ENCODE measurements at regions not wholly inside any gene's neighbourhood (a gene's known extent, or its start where the extent isn't known, plus 50 kb on each side); places are given as distances from the start of the nearest gene placed in this dataset.

GRCh38 chr5:98529321-98529720 lies 244.1 kb upstream of the RGMB start:
- H3K27ac Mint-ChIP-seq (ENCODE audit: unreplicated experiment): no peak overlapping the region
- no peaks in the 10 kb centered on the region for H3K27me3 Mint-ChIP-seq (ENCODE audit: low read depth)
- no peak for DNase-seq (ENCODE audit: low spot score)
- no peaks in the 10 kb centered on the region for H3K9me3 Mint-ChIP-seq (ENCODE audit: low read depth)
- H3K4me1 Mint-ChIP-seq (ENCODE audit: low read depth): no peaks in the 10 kb centered on the region
- no peak for TF ChIP-seq CTCF (IDR thresholded peaks at IDR 0.05)
- no peaks in the 10 kb centered on the region for H3K36me3 Mint-ChIP-seq (ENCODE audit: low read depth)
- H3K4me3 Mint-ChIP-seq (ENCODE audit: unreplicated experiment): no peak overlapping the region

GRCh38 chr5:98530224-98530623 lies 243.2 kb upstream of the RGMB start:
- no peak for DNase-seq (ENCODE audit: low spot score)
- no peaks in the 10 kb centered on the region for H3K9me3 Mint-ChIP-seq (ENCODE audit: low read depth)
- TF ChIP-seq CTCF (IDR thresholded peaks at IDR 0.05): no peak
- no peaks in the 10 kb centered on the region for H3K27me3 Mint-ChIP-seq (ENCODE audit: low read depth)
- H3K4me1 Mint-ChIP-seq (ENCODE audit: low read depth): no peaks in the 10 kb centered on the region
- H3K4me3 Mint-ChIP-seq (ENCODE audit: unreplicated experiment): no peak overlapping the region
- no peaks in the 10 kb centered on the region for H3K36me3 Mint-ChIP-seq (ENCODE audit: low read depth)
- H3K27ac Mint-ChIP-seq (ENCODE audit: unreplicated experiment): no peak overlapping the region

- no peaks in the 10 kb centered on the region for H3K4me1 Mint-ChIP-seq (ENCODE audit: low read depth)
- H3K4me3 Mint-ChIP-seq (ENCODE audit: unreplicated experiment): no peak overlapping the region
- no peak overlapping the region for H3K27ac Mint-ChIP-seq (ENCODE audit: unreplicated experiment)
- H3K9me3 Mint-ChIP-seq (ENCODE audit: low read depth): peaks cover 3% of the 10 kb centered on the region
- H3K36me3 Mint-ChIP-seq (ENCODE audit: low read depth): peaks cover 2% of the 10 kb centered on the region
- H3K27me3 Mint-ChIP-seq (ENCODE audit: low read depth): no peaks in the 10 kb centered on the region
- TF ChIP-seq CTCF (IDR thresholded peaks at IDR 0.05): no peak
- no peak for DNase-seq (ENCODE audit: low spot score)
Measured at GRCh38 chr5:98535901-98536300, 237.6 kb upstream of the RGMB start.

GRCh38 chr5:98540056-98540455 lies 233.4 kb upstream of the RGMB start:
- Mint-ChIP-seq H3K27ac (ENCODE audit: unreplicated experiment) (no peak overlapping the region), H3K27me3 (ENCODE audit: low read depth) (no peaks in the 10 kb centered on the region), H3K4me1 (ENCODE audit: low read depth) (no peaks in the 10 kb centered on the region), H3K9me3 (ENCODE audit: low read depth) (peaks cover 26% of the 10 kb centered on the region), H3K4me3 (ENCODE audit: unreplicated experiment) (no peak overlapping the region), H3K36me3 (ENCODE audit: low read depth) (peaks cover 15% of the 10 kb centered on the region)
- no peak for TF ChIP-seq CTCF (IDR thresholded peaks at IDR 0.05)
- DNase-seq (ENCODE audit: low spot score): no peak

GRCh38 chr5:98541641-98542040 lies 231.8 kb upstream of the RGMB start:
- H3K36me3 Mint-ChIP-seq (ENCODE audit: low read depth): peaks cover 15% of the 10 kb centered on the region
- no peaks in the 10 kb centered on the region for H3K4me1 Mint-ChIP-seq (ENCODE audit: low read depth)
- no peak overlapping the region for H3K4me3 Mint-ChIP-seq (ENCODE audit: unreplicated experiment)
- H3K27me3 Mint-ChIP-seq (ENCODE audit: low read depth): no peaks in the 10 kb centered on the region
- TF ChIP-seq CTCF (IDR thresholded peaks at IDR 0.05): no peak
- H3K27ac Mint-ChIP-seq (ENCODE audit: unreplicated experiment): no peak overlapping the region
- H3K9me3 Mint-ChIP-seq (ENCODE audit: low read depth): peaks cover 26% of the 10 kb centered on the region
- no peak for DNase-seq (ENCODE audit: low spot score)

Measured in chondrocyte (in vitro differentiated cells).